ENCODE measurements at regions not wholly inside any gene's neighbourhood (a gene's known extent, or its start where the extent isn't known, plus 50 kb on each side); places are given as distances from the start of the nearest gene placed in this dataset.
A peak's percentile ranks its signal among the peaks of the same experiment; 100 is the strongest.
"Not testable (repeated sequence)": the region's sequence is repeated elsewhere in the genome, so short reads cannot be mapped to it uniquely, and the experiment has no call there.

- Histone ChIP-seq H3K9ac (ENCODE audit: low read depth, low read length) (peak overlapping the region; percentile 65), H3K4me2 (ENCODE audit: low read length) (peak overlapping the region; percentile 62), H3K4me1 (ENCODE audit: control insufficient read depth, insufficient read depth, low read length) (peaks cover 30% of the 10 kb centered on the region), H3K4me3 (ENCODE audit: low read length) (peak overlapping the region; percentile 47), H3K36me3 (ENCODE audit: insufficient read depth, low read length) (no peaks in the 10 kb centered on the region), H3K27me3 (ENCODE audit: control insufficient read depth, insufficient read depth, low read length) (no peaks in the 10 kb centered on the region), H3K9me3 (replicated peaks; ENCODE audit: low read length) (no peaks in the 10 kb centered on the region)
Measured at GRCh38 chr2:37742286-37742685, 70.8 kb upstream of the CDC42EP3 start.

GRCh38 chr2:37744010-37744409, 72.6 kb upstream of the CDC42EP3 start:
- Histone ChIP-seq H3K27me3 (ENCODE audit: control insufficient read depth, insufficient read depth, low read length) (no peaks in the 10 kb centered on the region), H3K9me3 (replicated peaks; ENCODE audit: low read length) (no peaks in the 10 kb centered on the region), H3K4me1 (ENCODE audit: control insufficient read depth, insufficient read depth, low read length) (peaks cover 22% of the 10 kb centered on the region), H3K36me3 (ENCODE audit: insufficient read depth, low read length) (no peaks in the 10 kb centered on the region), H3K4me3 (ENCODE audit: low read length) (no peak overlapping the region), H3K9ac (ENCODE audit: low read depth, low read length) (no peak overlapping the region), H3K4me2 (ENCODE audit: low read length) (no peak overlapping the region)

- peaks cover 21% of the 10 kb centered on the region for H3K4me1 ChIP-seq (ENCODE audit: control insufficient read depth, insufficient read depth, low read length)
- H3K27me3 ChIP-seq (ENCODE audit: control insufficient read depth, insufficient read depth, low read length); H3K36me3 ChIP-seq (ENCODE audit: insufficient read depth, low read length); H3K4me2 ChIP-seq (ENCODE audit: low read length); H3K9me3 ChIP-seq (replicated peaks; ENCODE audit: low read length); H3K9ac ChIP-seq (ENCODE audit: low read depth, low read length); H3K4me3 ChIP-seq (ENCODE audit: low read length): not testable (repeated sequence)
Measured at GRCh38 chr2:37744961-37745360, 73.5 kb upstream of the CDC42EP3 start.

- H3K27me3 ChIP-seq (ENCODE audit: control insufficient read depth, insufficient read depth, low read length); H3K9ac ChIP-seq (ENCODE audit: low read depth, low read length); H3K9me3 ChIP-seq (replicated peaks; ENCODE audit: low read length); H3K4me3 ChIP-seq (ENCODE audit: low read length); H3K4me2 ChIP-seq (ENCODE audit: low read length); H3K36me3 ChIP-seq (ENCODE audit: insufficient read depth, low read length): not testable (repeated sequence)
- H3K4me1 ChIP-seq (ENCODE audit: control insufficient read depth, insufficient read depth, low read length) = peaks cover 15% of the 10 kb centered on the region
Measured at GRCh38 chr2:37746011-37746410, 74.6 kb upstream of the CDC42EP3 start.

- Histone ChIP-seq H3K9ac (ENCODE audit: low read depth, low read length) (no peak overlapping the region), H3K36me3 (ENCODE audit: insufficient read depth, low read length) (no peaks in the 10 kb centered on the region), H3K4me1 (ENCODE audit: control insufficient read depth, insufficient read depth, low read length) (peaks cover 12% of the 10 kb centered on the region), H3K27me3 (ENCODE audit: control insufficient read depth, insufficient read depth, low read length) (no peaks in the 10 kb centered on the region), H3K4me3 (ENCODE audit: low read length) (no peak overlapping the region), H3K4me2 (ENCODE audit: low read length) (no peak overlapping the region), H3K9me3 (replicated peaks; ENCODE audit: low read length) (no peaks in the 10 kb centered on the region)
Measured at GRCh38 chr2:37746883-37747282, 75.4 kb upstream of the CDC42EP3 start.

GRCh38 chr2:37748541-37748940, 77.1 kb upstream of the CDC42EP3 start:
- H3K4me3 ChIP-seq (ENCODE audit: low read length) = no peak overlapping the region
- H3K27me3 ChIP-seq (ENCODE audit: control insufficient read depth, insufficient read depth, low read length) = no peaks in the 10 kb centered on the region
- no peak overlapping the region for H3K9ac ChIP-seq (ENCODE audit: low read depth, low read length)
- H3K9me3 ChIP-seq (replicated peaks; ENCODE audit: low read length) = no peaks in the 10 kb centered on the region
- H3K36me3 ChIP-seq (ENCODE audit: insufficient read depth, low read length) = no peaks in the 10 kb centered on the region
- H3K4me2 ChIP-seq (ENCODE audit: low read length) = no peak overlapping the region
- no peaks in the 10 kb centered on the region for H3K4me1 ChIP-seq (ENCODE audit: control insufficient read depth, insufficient read depth, low read length)

- not testable (repeated sequence) for H3K27me3 ChIP-seq (ENCODE audit: control insufficient read depth, insufficient read depth, low read length); H3K4me3 ChIP-seq (ENCODE audit: low read length); H3K4me2 ChIP-seq (ENCODE audit: low read length); H3K9ac ChIP-seq (ENCODE audit: low read depth, low read length); H3K4me1 ChIP-seq (ENCODE audit: control insufficient read depth, insufficient read depth, low read length); H3K9me3 ChIP-seq (replicated peaks; ENCODE audit: low read length); H3K36me3 ChIP-seq (ENCODE audit: insufficient read depth, low read length)
Measured at GRCh38 chr2:37750286-37750685, 78.8 kb upstream of the CDC42EP3 start.

GRCh38 chr2:37752766-37753165, 81.3 kb upstream of the CDC42EP3 start:
- H3K9ac ChIP-seq (ENCODE audit: low read depth, low read length) = no peak overlapping the region
- H3K9me3 ChIP-seq (replicated peaks; ENCODE audit: low read length) = no peaks in the 10 kb centered on the region
- H3K27me3 ChIP-seq (ENCODE audit: control insufficient read depth, insufficient read depth, low read length) = no peaks in the 10 kb centered on the region
- H3K4me1 ChIP-seq (ENCODE audit: control insufficient read depth, insufficient read depth, low read length) = no peaks in the 10 kb centered on the region
- no peak overlapping the region for H3K4me2 ChIP-seq (ENCODE audit: low read length)
- H3K4me3 ChIP-seq (ENCODE audit: low read length) = no peak overlapping the region
- no peaks in the 10 kb centered on the region for H3K36me3 ChIP-seq (ENCODE audit: insufficient read depth, low read length)

- H3K4me2 ChIP-seq (ENCODE audit: low read length) = no peak overlapping the region
- H3K9me3 ChIP-seq (replicated peaks; ENCODE audit: low read length) = no peaks in the 10 kb centered on the region
- H3K9ac ChIP-seq (ENCODE audit: low read depth, low read length) = no peak overlapping the region
- H3K36me3 ChIP-seq (ENCODE audit: insufficient read depth, low read length) = no peaks in the 10 kb centered on the region
- H3K4me1 ChIP-seq (ENCODE audit: control insufficient read depth, insufficient read depth, low read length) = no peaks in the 10 kb centered on the region
- H3K27me3 ChIP-seq (ENCODE audit: control insufficient read depth, insufficient read depth, low read length) = no peaks in the 10 kb centered on the region
- no peak overlapping the region for H3K4me3 ChIP-seq (ENCODE audit: low read length)
Measured at GRCh38 chr2:37753758-37754157, 82.3 kb upstream of the CDC42EP3 start.

- H3K9me3 ChIP-seq (replicated peaks; ENCODE audit: low read length); H3K36me3 ChIP-seq (ENCODE audit: insufficient read depth, low read length); H3K4me3 ChIP-seq (ENCODE audit: low read length); H3K4me2 ChIP-seq (ENCODE audit: low read length); H3K9ac ChIP-seq (ENCODE audit: low read depth, low read length); H3K4me1 ChIP-seq (ENCODE audit: control insufficient read depth, insufficient read depth, low read length); H3K27me3 ChIP-seq (ENCODE audit: control insufficient read depth, insufficient read depth, low read length): not testable (repeated sequence)
Measured at GRCh38 chr2:37755961-37756559, 84.6 kb upstream of the CDC42EP3 start.

GRCh38 chr2:37757456-37757855, 86.0 kb upstream of the CDC42EP3 start:
- not testable (repeated sequence) for H3K4me2 ChIP-seq (ENCODE audit: low read length); H3K36me3 ChIP-seq (ENCODE audit: insufficient read depth, low read length)

GRCh38 chr2:37758141-37758601, 86.7 kb upstream of the CDC42EP3 start:
- H3K36me3 ChIP-seq (ENCODE audit: insufficient read depth, low read length); H3K27me3 ChIP-seq (ENCODE audit: control insufficient read depth, insufficient read depth, low read length); H3K9ac ChIP-seq (ENCODE audit: low read depth, low read length); H3K9me3 ChIP-seq (replicated peaks; ENCODE audit: low read length); H3K4me3 ChIP-seq (ENCODE audit: low read length); H3K4me2 ChIP-seq (ENCODE audit: low read length): not testable (repeated sequence)
- H3K4me1 ChIP-seq (ENCODE audit: control insufficient read depth, insufficient read depth, low read length) = peaks cover 10% of the 10 kb centered on the region

More at GRCh38 chr2:37757456-37757855, 86.0 kb upstream of the CDC42EP3 start:
- not testable (repeated sequence) for H3K27me3 ChIP-seq (ENCODE audit: control insufficient read depth, insufficient read depth, low read length); H3K4me1 ChIP-seq (ENCODE audit: control insufficient read depth, insufficient read depth, low read length); H3K4me3 ChIP-seq (ENCODE audit: low read length); H3K9me3 ChIP-seq (replicated peaks; ENCODE audit: low read length); H3K9ac ChIP-seq (ENCODE audit: low read depth, low read length)

All from skeletal muscle satellite cell (primary cell).